ENCODE measurements at regions not wholly inside any gene's neighbourhood (a gene's known extent, or its start where the extent isn't known, plus 50 kb on each side); places are given as distances from the start of the nearest gene placed in this dataset.

DNA sequence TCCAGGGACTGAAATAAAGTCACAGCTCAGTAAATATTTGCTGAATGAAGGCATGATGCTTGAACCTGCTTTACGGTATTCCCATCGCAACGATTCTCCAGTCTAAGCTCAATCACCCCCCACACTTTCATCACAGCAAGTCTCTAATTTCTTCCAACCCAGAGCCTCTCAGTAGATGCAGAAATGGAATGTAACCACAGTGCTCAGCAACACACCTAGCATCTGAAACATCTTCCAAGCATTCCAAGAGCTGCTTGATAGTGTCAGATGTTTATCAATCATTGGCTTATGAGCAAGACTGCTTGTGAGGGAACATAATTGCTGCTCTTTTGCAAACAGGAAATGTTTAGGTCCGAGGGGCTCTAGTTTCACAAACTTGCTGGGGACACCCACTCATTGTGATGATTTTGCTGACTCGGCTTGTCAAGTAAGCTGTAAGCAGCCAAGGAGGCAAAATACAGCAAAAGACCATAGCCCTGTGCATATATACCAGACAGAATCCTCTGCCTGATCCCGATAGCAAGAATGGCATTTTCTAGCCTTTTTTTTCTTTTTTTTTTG, 751.2 kb downstream of the NR2F2 start:
- TF ChIP-seq, protein P1, sequence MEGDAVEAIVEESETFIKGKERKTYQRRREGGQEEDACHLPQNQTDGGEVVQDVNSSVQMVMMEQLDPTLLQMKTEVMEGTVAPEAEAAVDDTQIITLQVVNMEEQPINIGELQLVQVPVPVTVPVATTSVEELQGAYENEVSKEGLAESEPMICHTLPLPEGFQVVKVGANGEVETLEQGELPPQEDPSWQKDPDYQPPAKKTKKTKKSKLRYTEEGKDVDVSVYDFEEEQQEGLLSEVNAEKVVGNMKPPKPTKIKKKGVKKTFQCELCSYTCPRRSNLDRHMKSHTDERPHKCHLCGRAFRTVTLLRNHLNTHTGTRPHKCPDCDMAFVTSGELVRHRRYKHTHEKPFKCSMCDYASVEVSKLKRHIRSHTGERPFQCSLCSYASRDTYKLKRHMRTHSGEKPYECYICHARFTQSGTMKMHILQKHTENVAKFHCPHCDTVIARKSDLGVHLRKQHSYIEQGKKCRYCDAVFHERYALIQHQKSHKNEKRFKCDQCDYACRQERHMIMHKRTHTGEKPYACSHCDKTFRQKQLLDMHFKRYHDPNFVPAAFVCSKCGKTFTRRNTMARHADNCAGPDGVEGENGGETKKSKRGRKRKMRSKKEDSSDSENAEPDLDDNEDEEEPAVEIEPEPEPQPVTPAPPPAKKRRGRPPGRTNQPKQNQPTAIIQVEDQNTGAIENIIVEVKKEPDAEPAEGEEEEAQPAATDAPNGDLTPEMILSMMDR (IDR thresholded peaks at IDR 0.05) = no peak
- no peak for TF ChIP-seq POLR2A (IDR thresholded peaks at IDR 0.05)
